OCI-M2 (cell line): ENCODE measurements at regions not wholly inside any gene's neighbourhood (a gene's known extent, or its start where the extent isn't known, plus 50 kb on each side); places are given as distances from the start of the nearest gene placed in this dataset.
"Not testable (repeated sequence)": the region's sequence is repeated elsewhere in the genome, so short reads cannot be mapped to it uniquely, and the experiment has no call there.

Source experiments
- DNase-seq: peaks from one replicate; lab custom pipeline; 2025; ENCODE audit not compliant: unreplicated experiment; lab: John Stamatoyannopoulos, UW

DNA sequence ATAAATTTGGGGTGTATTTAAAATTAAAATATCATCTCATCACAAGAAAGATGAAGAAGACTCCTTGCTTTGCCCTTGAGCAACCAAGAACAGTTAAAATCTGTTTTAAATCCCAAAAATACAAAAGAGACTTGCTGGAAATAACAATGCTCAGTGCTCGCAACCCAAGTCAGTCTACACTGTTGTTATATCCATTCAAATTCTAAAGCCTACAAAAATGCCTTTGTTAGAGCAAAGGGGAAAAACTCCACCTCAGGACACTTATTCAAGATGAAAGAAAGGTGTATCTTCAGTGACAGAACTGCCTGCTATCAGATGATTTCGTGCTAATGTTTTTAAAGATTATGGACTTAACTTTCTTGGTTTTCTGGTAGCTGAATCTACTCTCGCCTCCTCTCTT, 111.9 kb upstream of the TANK start:
- no peak for DNase-seq

DNA sequence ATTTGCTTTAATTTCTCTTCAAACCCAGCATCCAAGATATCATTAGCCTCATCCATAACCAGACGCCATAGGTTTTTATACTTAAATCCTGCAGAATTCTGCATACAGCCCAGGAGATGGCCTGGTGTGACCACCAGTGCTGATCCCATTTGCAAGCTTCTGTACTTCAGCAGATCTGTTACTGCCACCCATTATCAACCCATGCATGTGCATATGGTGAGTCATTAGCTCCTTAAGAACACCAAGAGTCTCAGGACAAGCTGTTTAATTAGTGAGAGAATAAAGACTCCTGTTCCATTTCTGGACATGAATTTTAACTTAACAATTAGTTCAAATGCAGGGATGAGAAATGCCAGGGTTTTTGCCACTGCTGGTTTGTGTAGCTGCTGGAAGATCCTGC, 110.7 kb upstream of the TANK start:
- no peak for DNase-seq

- DNase-seq, result no peak
These were observed 108.0 kb upstream of the TANK start for GRCh38 chr2:161052214-161052613.

DNA sequence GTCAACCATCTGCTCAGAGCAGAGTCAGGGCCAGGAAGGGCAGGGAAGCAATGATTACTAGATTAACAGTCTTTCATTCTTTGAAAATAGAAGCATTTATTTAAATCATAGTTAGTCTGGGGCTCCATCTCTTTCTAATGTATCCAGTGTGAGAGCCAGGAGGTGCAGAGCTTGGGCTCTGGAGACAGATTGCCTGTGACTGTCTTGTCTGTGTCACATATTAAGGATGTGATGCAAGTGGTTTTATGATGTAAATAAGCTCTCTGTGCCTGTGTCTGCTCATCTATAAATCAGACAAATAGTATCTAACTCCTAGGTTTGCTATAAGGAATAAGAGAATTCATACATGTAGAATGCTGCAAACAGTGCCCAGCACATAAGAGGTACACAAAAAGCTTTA, 104.9 kb upstream of the TANK start:
- DNase-seq, result no peak

DNA sequence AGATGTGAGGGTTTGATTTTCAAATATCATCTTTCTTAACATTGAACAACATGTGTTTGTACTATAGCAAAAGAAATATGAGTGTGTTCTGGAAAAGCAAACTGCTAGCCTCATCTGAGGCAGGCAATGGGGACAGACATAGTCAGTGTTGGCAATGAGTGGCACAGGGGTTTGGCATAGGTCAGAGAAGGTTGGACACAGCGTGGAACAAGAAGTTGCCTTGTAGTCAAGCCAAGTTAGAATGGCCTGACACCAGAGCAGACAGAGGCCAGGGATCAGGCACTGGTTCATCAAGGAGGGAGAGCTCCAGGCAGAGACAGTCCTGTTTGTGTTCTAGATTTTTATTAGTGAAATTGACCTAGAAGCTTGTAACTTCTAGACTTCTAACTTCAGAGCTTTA, 100.8 kb upstream of the TANK start:
- DNase-seq, result no peak

- DNase-seq, result no peak
These were observed 98.4 kb upstream of the TANK start for GRCh38 chr2:161061786-161062185.

GRCh38 chr2:161063157-161063945, 96.9 kb upstream of the TANK start:
- peak; percentile 51 for DNase-seq

GRCh38 chr2:161063946-161064306, 96.3 kb upstream of the TANK start:
- peak; percentile 51 for DNase-seq

- no peak for DNase-seq
These were observed 92.3 kb upstream of the TANK start for GRCh38 chr2:161067846-161068350.

GRCh38 chr2:161068670-161069069, 91.6 kb upstream of the TANK start:
- DNase-seq, result no peak

DNA sequence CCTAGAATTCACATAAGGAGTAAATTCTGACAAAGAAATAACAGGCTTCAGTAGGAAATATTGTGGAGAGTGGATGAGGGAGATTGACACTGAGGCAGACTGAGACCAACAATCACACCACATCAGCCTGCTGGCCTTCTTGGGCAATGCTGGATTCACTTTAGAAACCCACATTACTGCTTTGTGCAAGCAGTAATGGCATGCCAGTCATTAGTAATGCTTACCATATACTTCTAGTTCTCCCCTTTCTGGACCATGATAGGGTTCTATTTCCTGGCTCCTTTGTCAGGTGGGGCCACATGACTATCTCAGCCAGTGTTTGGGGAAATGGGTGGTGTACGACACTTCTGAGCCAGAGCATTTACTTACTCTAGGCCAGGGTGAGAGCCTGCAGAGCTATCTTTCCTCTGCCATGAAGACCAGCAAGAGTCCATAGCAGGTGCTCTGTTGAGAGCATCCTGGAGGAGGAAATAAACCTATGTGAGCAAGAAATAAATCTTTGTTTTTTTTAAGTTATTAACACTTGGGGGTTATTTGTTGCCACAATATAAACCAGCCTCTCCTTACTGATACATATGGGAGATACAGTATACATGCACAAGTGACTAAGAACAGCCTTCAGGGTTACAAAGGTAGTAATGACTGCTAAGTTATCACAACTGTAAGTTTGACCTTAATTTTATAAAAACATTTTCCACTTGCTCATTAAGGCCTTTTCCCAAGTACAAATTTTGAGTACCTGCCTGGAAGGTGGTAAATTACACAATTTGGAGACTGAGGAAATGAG, 89.3 kb upstream of the TANK start:
- DNase-seq, result no peak

- not testable (repeated sequence) for DNase-seq
These were observed 87.8 kb upstream of the TANK start for GRCh38 chr2:161072436-161072835.

- DNase-seq, result no peak
These were observed 84.5 kb upstream of the TANK start for GRCh38 chr2:161075701-161076100.

GRCh38 chr2:161076936-161077335, 83.3 kb upstream of the TANK start:
- no peak for DNase-seq

- no peak for DNase-seq
These were observed 82.6 kb upstream of the TANK start for GRCh38 chr2:161077367-161078210.

- no peak for DNase-seq
These were observed 82.1 kb upstream of the TANK start for GRCh38 chr2:161078211-161078539.

- DNase-seq, result no peak
These were observed 75.1 kb upstream of the TANK start for GRCh38 chr2:161085149-161085548.

GRCh38 chr2:161088658-161089350, 71.4 kb upstream of the TANK start:
- no peak for DNase-seq

DNA sequence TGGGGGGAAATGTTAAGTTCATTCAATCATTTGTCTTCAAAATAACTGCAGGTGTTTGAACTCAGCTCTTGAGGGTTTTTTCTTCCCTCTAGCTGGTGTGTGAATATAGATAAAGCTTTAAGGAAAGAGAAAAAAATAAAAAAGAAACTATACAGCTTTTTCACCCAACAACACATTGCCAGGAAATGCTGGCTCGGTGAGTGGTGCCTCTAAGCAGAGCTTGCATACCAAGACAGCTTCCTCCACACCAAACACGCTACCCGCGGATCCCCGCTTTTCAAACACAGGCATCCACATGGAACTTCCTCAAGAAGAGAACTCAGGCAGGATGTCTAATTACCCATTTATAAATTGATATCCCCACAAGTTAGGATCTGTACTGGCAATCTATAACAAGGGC, 69.8 kb upstream of the TANK start:
- no peak for DNase-seq

DNA sequence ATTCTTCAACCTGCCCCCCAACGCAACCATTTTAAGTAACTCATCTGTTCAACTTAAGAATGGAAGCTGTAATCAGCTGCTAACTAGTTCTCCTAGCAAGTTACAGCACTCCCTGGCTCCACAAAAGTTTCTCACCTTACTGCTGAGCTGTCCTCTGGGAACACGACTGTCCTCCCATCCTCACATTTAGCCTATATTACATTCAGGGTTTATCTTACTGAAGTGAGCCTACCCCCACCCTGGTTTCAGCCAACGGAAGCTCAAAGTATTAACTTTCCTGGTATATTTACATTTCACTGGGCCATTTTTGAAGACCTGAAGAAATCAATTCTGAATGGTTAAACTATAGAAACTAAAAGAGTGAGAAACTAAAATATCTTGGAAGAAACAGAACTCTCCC, 64.9 kb upstream of the TANK start:
- no peak for DNase-seq

- no peak for DNase-seq
These were observed 63.9 kb upstream of the TANK start for GRCh38 chr2:161096336-161096735.
